GM12878 (cell line): ENCODE measurements at regions not wholly inside any gene's neighbourhood (a gene's known extent, or its start where the extent isn't known, plus 50 kb on each side); places are given as distances from the start of the nearest gene placed in this dataset.

Experiments used
- ATAC-seq: fragments of 200-7000 bp; cut with Tn5 transposase; 3 replicates; pipeline ENCODE4 v1.9.1; 2020; ENCODE audit warnings: mild to moderate bottlenecking, moderate library complexity
- BruUV-seq: library from RNA; stranded (reverse); fragments of 400-500 nt; replicated peaks from 2 replicates; lab custom pipeline; 2021; lab: Mats Ljungman, UMichigan
- CTCF ChIA-PET: fragments of 300-600 bp; sonication (Branson Sonifier 250); formaldehyde crosslinking; extraction: SDS; loops from one replicate; lab custom pipeline; 2021; ENCODE audit warnings: inconsistent platforms; lab: Yijun Ruan, JAX
- POLR2A ChIA-PET: fragments of 350-600 bp; formaldehyde crosslinking; extraction: SDS; loops from one replicate; lab custom pipeline; 2021; ENCODE audit warnings: inconsistent platforms; lab: Charles Lee
- RAD21 ChIA-PET: fragments of 300-600 bp; sonication (Branson Sonifier 250); formaldehyde crosslinking; loops from one replicate; lab custom pipeline; 2023; ENCODE audit warnings: antibody characterized with exemption; ENCODE audit not compliant: unreplicated experiment; lab: Charles Lee
- SMC1A ChIA-PET: fragments of 300-600 bp; sonication (Branson Sonifier 250); formaldehyde crosslinking; loops from one replicate; lab custom pipeline; 2023; ENCODE audit not compliant: unreplicated experiment, uncharacterized antibody; lab: Charles Lee
- DNase-seq: peaks from one replicate; pipeline ENCODE4 v3.0.0-alpha.2; 2011; ENCODE audit warnings: low read depth, low spot score
- FAIRE-seq: peaks from 3 replicates; lab custom pipeline; 2011; peaks lifted over from hg19 to GRCh38; lab: Jason Lieb, UNC
- H2AFZ ChIP-seq: 2 replicates; pipeline ENCODE4 v1.6.0; 2011; ENCODE audit warnings: low read depth, low read length, control low read depth; ENCODE audit not compliant: control insufficient read depth
- H3K27ac ChIP-seq: 2 replicates; pipeline ENCODE4 v1.5.1; 2011; ENCODE audit warnings: control low read depth; ENCODE audit not compliant: control insufficient read depth, insufficient read depth
- H3K27me3 ChIP-seq, 2 experiments: replicated peaks in 1 of 2; 2 replicates each; pipeline versions ENCODE4 v1.6.0 to v1.6.1; 2011; ENCODE audit warnings: low read length in 1 of 2; ENCODE audit not compliant: control insufficient read depth in 2 of 2, insufficient read depth in 2 of 2
- H3K36me3 ChIP-seq, 2 experiments: 2 replicates each; pipeline ENCODE4 v1.5.1; 2011; ENCODE audit warnings: low read length in 1 of 2; ENCODE audit not compliant: control insufficient read depth in 2 of 2, insufficient read depth in 2 of 2
- H3K4me1 ChIP-seq: 2 replicates; pipeline ENCODE4 v1.6.1; 2011; ENCODE audit warnings: mild to moderate bottlenecking, low read length, moderate library complexity, mixed read lengths; ENCODE audit not compliant: control insufficient read depth, insufficient read depth
- H3K4me2 ChIP-seq: 2 replicates; pipeline ENCODE4 v1.6.0; 2011; ENCODE audit warnings: control low read depth; ENCODE audit not compliant: control insufficient read depth, insufficient read depth
- H3K4me3 ChIP-seq: fragments of 200-600 bp; sonication (generic); 2 replicates; pipeline ENCODE4 v1.5.1; 2016
- H3K79me2 ChIP-seq: 2 replicates; pipeline ENCODE4 v1.6.0; 2011; ENCODE audit warnings: low read length; ENCODE audit not compliant: control insufficient read depth, insufficient read depth
- H3K9ac ChIP-seq: 2 replicates; pipeline ENCODE4 v1.8.0; 2011; ENCODE audit warnings: low read length, control low read depth, mixed read lengths; ENCODE audit not compliant: control insufficient read depth, insufficient read depth
- H3K9me3 ChIP-seq: replicated peaks from 3 replicates; pipeline ENCODE4 v1.5.1; 2011; ENCODE audit warnings: mild to moderate bottlenecking, low read length; ENCODE audit not compliant: control insufficient read depth, insufficient read depth
- H4K20me1 ChIP-seq: 2 replicates; pipeline ENCODE4 v1.6.0; 2011; ENCODE audit not compliant: control insufficient read depth, insufficient read depth
- CHD4 ChIP-seq: fragments of 200-600 bp; sonication (generic); IDR thresholded peaks from 2 replicates; pipeline ENCODE4 v1.6.1; 2016; ENCODE audit warnings: mild to moderate bottlenecking
- FOXM1 ChIP-seq: IDR thresholded peaks from 2 replicates; pipeline ENCODE4 v1.6.1; 2012; ENCODE audit warnings: low read depth, mild to moderate bottlenecking, inconsistent platforms, low read length, moderate library complexity
- HCFC1 ChIP-seq: fragments of 150-350 bp; IDR thresholded peaks from 2 replicates; pipeline ENCODE4 v1.6.1; 2014; ENCODE audit warnings: low read length
- HDGF ChIP-seq: fragments of 450-650 bp; IDR thresholded peaks from 2 replicates; pipeline ENCODE4 v1.6.1; 2016; ENCODE audit warnings: antibody characterized with exemption
- JUNB ChIP-seq: IDR thresholded peaks from 2 replicates; pipeline ENCODE4 v1.6.1; 2016; ENCODE audit warnings: antibody characterized with exemption, mild to moderate bottlenecking
- MEF2A ChIP-seq: IDR thresholded peaks from 2 replicates; pipeline ENCODE4 v1.6.1; 2011; ENCODE audit warnings: low read depth, mild to moderate bottlenecking, low read length, moderate library complexity; ENCODE audit not compliant: insufficient read depth
- MEF2B ChIP-seq: fragments of 450-650 bp; IDR thresholded peaks from 2 replicates; pipeline ENCODE4 v1.6.1; 2018; ENCODE audit warnings: mild to moderate bottlenecking, moderate library complexity; ENCODE audit not compliant: partially characterized antibody, poor library complexity, severe bottlenecking
- NFYA ChIP-seq: IDR thresholded peaks from 2 replicates; pipeline ENCODE4 v1.6.1; 2011; ENCODE audit warnings: low read depth, mild to moderate bottlenecking, low read length, improper control_type of control experiment, borderline replicate concordance
- NRF1 ChIP-seq: conservative IDR thresholded peaks from 2 replicates; pipeline ENCODE4 v1.6.1; 2011; ENCODE audit warnings: mild to moderate bottlenecking, low read depth, low read length, improper control_type of control experiment
- SMARCA5 ChIP-seq: fragments of 450-650 bp; IDR thresholded peaks from 2 replicates; pipeline ENCODE4 v1.6.1; 2017; ENCODE audit warnings: mild to moderate bottlenecking
- ZBTB11 ChIP-seq: fragments of 450-650 bp; formaldehyde crosslinking; IDR thresholded peaks from 2 replicates; pipeline ENCODE4 v1.5.0; 2022; ENCODE audit warnings: mild to moderate bottlenecking, missing genetic modification characterization
- WGBS: methylation state at CpG from one replicate; pipeline ENCODE4 v1.1.6; 2016; ENCODE audit warnings: low lambda C conversion rate; ENCODE audit not compliant: insufficient replicate concordance, insufficient coverage; ENCODE audit errors: missing lambda C conversion rate; 5-methylcytosine and 5-hydroxymethylcytosine counted together
- in situ Hi-C: fragments of 300-500 bp; cut with MboI; formaldehyde crosslinking; loops from 9 replicates; pipeline ENCODE4 v1.14.3; 2018; ENCODE audit warnings: mixed read lengths
- intact Hi-C: fragments of 100-400 bp; cut with micrococcal nuclease; formaldehyde crosslinking; loops from one replicate; pipeline ENCODE4 v1.14.2; 2022; ENCODE audit not compliant: unreplicated experiment

GRCh38 chr1:78375996-78376395 is 114.8 kb upstream of the PTGFR start:
- no peak overlapping the region for H3K9ac ChIP-seq
- in situ Hi-C loops, result no loop called here
- DNase-seq (no peak), FAIRE-seq (no peak), ATAC-seq (no peak)
- ChIA-PET CTCF (no interaction called here), POLR2A (no interaction called here), RAD21 (no interaction called here), SMC1A (no interaction called here)
- H3K4me3 ChIP-seq, result no peak overlapping the region
- H3K27me3 ChIP-seq, result no peaks in the 10 kb centered on the region
- no TSS peak for BruUV-seq
- no peaks in the 10 kb centered on the region for H4K20me1 ChIP-seq
- H2AFZ ChIP-seq, result no peak overlapping the region
- H3K9me3 ChIP-seq, result no peaks in the 10 kb centered on the region
- 14% methylated on average over 3 of the region's 3 CpGs for WGBS
- no peak overlapping the region for H3K27ac ChIP-seq
- H3K36me3 ChIP-seq, result no peaks in the 10 kb centered on the region
- H3K79me2 ChIP-seq, result no peaks in the 10 kb centered on the region
- H3K4me1 ChIP-seq, result no peaks in the 10 kb centered on the region
- H3K4me2 ChIP-seq, result no peak overlapping the region
- TF ChIP-seq MEF2B (no peak), NRF1 (no peak), SMARCA5 (no peak), HCFC1 (no peak), ZBTB11 (CRISPR knock-in tag) (no peak), CHD4 (no peak), FOXM1 (no peak), NFYA (no peak), HDGF (no peak), JUNB (no peak), MEF2A (no peak)
- intact Hi-C loops, result loop anchor here (10.0 kb wide), 1 partner anchor 229 kb away; no protein-coding TSS in a partner anchor
